ENCODE measurements at regions not wholly inside any gene's neighbourhood (a gene's known extent, or its start where the extent isn't known, plus 50 kb on each side); places are given as distances from the start of the nearest gene placed in this dataset.

DNA sequence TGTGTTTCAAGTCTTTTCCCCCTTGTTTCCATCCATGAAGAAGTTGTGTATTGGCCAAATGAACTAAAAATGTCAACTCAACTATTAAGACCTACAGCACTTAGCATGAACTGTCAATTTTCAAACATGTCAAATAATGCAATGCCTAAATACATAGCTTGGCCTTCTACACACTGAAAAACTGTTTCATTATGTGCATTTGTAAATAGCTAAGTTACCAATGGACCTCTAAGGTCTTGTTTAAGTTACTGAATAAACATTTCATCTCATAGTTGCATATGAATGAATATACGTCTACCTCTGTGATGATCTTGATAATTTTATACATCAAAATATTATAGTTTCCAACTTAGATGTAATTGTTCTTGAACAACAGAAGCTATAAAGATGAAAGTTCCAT lies 744.5 kb downstream of the EFNB2 start:
- DNase-seq (ENCODE audit: low read depth in 3 of 3): no peak

GRCh38 chr13:105788530-105788929 lies 746.9 kb downstream of the EFNB2 start:
- DNase-seq (ENCODE audit: low read depth in 3 of 3): no peak

DNA sequence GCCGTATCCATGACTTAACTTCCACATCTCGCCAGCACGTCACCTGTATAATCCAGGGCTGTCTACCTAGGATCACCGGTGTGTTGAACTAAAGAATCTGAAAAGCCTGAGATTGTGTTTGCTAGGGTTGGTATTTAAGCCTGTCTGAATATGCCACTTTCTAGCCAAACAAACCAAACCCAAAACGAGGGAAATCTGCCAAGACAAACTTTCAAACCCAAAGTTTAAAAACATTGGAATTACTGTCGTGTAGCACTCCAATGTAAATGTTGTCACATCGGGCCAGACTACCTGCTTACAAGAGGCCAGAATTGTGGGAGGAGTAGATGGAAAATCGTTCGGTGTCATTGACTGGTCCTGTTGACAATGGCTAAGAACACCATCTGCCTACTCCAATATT lies 747.8 kb downstream of the EFNB2 start:
- DNase-seq (ENCODE audit: low read depth in 3 of 3): no peak

DNA sequence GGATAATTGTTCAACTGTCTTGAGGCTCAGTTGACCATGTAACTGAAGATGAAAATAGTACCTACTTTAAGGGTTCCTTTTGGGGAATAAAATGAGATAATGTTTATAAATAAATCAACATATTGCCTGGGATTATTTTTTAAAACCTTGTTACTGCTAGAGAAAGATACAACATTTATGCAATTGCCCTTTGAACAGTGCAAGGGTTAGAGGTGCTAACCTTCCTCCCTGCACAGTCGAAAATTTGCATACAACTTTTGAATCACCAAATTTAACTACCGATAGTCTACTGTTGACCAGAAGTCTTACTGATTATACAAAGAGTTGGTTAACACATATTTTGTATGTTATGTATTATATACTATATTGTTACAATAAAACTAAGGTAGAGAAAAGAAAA lies 750.0 kb downstream of the EFNB2 start:
- DNase-seq (ENCODE audit: low read depth in 3 of 3): no peak

DNA sequence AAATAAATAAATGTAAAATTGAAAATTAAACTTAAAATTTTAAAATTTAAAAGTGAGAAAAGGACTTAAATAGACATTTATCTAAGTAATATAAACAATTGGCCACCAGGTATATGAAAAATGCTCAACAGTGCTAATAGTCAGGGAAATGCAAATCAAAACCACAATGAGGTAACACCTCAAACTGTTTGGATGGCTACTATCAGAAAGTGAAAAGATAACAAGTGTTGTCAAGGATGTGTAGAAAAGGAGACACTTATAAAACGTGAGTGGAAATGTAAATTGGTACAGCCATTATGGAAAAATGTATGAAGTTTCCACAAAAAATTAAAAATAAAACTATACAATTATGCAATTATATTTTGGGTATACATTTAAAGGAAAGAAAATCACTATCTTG lies 752.2 kb downstream of the EFNB2 start:
- DNase-seq (ENCODE audit: low read depth in 3 of 3): no peak

GRCh38 chr13:105778196-105778595 lies 757.3 kb downstream of the EFNB2 start:
- no peak for DNase-seq (ENCODE audit: low read depth in 3 of 3)

- no peak for DNase-seq (ENCODE audit: low read depth in 3 of 3)
These were observed 760.6 kb downstream of the EFNB2 start for GRCh38 chr13:105774739-105775460.

DNA sequence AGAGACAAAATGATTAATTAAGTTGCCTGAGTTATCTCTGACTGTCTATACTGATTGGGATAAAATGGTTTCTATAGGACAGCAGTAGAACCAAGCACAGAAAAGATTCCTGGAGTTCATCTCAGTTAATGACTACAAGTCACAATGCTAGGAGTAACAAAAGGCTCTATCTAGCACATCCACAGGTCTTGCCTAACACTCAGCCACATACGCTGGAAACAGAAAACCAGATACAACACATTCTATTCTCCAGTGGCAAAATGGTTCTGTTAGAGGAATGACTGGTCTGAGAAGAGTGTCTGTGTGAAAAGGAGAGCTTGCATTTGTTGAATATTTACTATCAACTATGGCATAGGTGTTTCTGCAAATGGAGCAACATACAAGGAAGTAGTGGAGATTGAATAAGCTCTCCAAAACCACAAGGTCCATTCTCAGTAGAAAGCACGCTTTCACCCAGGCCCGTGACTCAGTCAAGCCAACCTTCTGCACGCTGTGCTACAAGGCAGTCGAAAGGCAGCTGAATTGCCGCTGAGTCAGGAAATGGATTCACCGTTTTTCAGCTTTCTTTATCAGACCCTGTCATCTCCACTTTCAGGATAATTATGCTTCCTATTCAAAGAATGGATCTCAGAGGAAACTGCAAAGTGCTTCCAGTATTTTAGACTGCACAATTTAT lies 761.5 kb downstream of the EFNB2 start:
- DNase-seq (ENCODE audit: low read depth in 3 of 3): peak in 1 of 3 donors; percentile 1

GRCh38 chr13:105773241-105773640 lies 762.2 kb downstream of the EFNB2 start:
- no peak for DNase-seq (ENCODE audit: low read depth in 3 of 3)

DNA sequence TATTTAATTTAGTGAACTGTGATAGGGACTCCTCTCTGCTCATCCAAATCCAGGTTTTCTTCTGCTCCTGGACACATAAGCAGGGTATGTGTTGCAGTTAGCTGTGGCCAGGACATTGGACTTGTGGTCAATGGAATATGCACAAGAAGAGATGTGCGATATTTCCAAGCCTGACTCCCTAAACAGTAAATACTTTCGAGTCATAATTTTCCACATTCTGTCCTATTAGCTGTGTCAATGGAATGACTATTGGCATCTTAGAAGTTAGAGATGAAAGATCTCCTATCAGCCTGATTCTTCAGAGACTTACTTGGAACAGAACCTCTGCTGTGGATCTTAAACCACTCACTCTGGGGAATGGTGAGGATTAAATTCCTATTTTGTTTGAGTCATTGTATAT lies 771.0 kb downstream of the EFNB2 start:
- DNase-seq (ENCODE audit: low read depth in 3 of 3): no peak

DNA sequence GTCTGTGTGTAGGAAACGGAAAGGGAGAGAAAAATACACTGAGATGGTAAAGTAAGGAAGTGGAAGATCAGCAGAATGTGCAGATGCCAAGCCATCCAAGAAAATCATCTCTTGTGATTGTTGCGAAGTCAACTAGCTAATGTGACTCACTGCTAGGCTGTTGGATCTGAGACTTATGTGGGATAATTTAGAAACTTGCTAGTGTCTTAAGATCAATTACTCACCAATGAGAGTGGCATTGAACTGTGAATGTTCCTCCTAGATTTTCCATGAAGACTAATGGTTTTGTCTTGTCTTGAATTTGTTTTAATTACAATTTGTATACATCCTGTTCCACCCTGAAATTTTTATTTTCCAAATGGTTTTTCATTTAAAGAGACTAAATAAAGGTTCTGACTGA lies 771.6 kb downstream of the EFNB2 start:
- DNase-seq (ENCODE audit: low read depth in 3 of 3): no peak

DNA sequence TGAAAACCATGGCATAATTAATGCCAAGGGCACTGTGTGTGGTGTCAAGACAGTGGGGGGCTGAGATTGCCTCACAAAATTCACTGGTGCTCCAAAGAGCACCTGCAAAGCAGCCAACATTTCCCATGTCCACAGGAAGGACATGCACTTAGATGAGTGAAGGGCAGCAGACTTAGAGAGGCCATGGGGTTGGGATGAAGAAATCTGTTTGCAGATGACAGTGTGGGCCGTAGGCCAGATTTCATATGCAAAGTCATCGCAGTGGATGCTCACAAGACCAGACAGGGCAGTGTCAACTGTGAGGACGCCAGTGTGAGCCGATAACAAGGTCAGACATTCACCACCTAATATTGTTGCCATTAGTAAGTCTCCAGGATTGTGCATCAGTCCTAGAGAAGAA lies 773.4 kb downstream of the EFNB2 start:
- no peak for DNase-seq (ENCODE audit: low read depth in 3 of 3)

GRCh38 chr13:105758918-105759860 lies 776.3 kb downstream of the EFNB2 start:
- no peak for DNase-seq (ENCODE audit: low read depth in 3 of 3)

DNA sequence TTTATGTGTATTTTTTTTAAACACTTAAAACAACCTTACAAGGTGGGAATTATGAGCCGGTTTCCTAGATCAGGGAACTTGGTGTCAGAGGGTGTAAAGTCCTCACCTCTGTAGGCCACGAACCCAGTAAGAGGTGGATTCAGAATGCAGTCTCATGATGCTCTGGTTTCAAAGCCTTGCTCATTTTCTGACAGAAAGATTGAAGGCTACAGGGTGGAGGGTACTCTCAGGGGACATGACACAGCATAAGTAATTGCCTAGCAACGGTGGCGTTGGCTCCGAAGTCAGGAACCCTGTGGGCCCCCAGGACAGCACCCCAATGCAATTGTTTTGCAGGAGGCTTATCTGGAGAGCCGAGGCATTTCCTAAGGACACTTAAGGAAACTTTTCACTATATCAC lies 794.7 kb downstream of the EFNB2 start:
- DNase-seq (ENCODE audit: low read depth in 3 of 3): no peak

DNA sequence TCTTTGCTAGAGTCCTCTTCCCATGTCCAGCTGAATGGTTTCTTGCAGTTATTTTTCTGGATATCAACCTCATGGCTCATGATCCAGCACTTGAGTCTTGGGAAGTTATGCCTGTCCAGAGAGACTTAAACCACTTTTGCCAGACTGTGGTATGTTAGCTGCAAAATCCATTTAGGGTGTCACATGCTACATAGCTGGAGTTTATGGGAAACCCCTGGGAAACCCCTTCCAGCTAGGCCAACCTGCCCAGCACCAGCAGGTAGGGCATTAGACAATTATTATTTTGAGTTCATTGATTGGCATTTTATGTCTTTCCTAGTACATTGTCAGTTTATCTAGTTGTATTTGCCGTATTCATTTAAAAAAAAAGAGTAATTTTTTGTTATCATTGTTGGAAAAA lies 797.8 kb downstream of the EFNB2 start:
- DNase-seq (ENCODE audit: low read depth in 3 of 3): no peak

GRCh38 chr13:105735281-105735680 lies 800.2 kb downstream of the EFNB2 start:
- DNase-seq (ENCODE audit: low read depth in 3 of 3): no peak

DNA sequence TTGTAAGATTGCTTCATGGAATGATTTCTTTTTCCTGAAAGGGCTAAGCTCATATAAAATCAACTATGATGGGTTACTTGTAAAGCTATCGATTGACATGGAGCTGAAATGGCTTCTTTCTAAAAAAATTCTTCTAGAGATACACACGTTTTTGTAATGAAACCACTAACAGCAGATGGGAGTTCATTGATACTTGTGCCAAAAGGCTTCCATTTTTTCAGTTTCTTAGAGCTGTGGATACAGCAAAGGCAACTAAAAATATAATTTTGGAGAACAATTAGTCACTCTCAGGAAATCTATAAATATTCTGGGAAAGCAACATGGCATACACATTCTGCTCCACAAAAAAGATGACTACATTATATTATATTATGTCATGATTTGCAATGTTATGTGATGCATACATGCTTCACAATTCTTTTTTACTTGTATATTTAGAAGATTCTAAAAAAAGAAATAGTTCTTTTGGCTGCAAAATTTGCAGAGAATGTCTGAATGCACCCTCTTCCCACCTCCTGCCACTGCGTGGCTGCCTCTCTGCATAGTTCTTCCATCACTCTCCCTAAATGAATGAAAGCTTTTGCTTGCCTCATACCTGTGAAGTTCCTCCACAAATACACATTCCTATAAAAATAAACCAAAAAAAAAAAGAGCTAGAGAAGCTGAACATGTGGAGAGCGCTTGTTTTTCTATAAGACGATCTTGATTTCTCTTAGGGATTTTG lies 802.5 kb downstream of the EFNB2 start:
- no peak for DNase-seq (ENCODE audit: low read depth in 3 of 3)

- no peak for DNase-seq (ENCODE audit: low read depth in 3 of 3)
These were observed 809.6 kb downstream of the EFNB2 start for GRCh38 chr13:105725887-105726286.

- DNase-seq (ENCODE audit: low read depth in 3 of 3): no peak
These were observed 814.4 kb downstream of the EFNB2 start for GRCh38 chr13:105721016-105721415.

- DNase-seq (ENCODE audit: low read depth in 3 of 3): no peak
These were observed 815.6 kb downstream of the EFNB2 start for GRCh38 chr13:105719859-105720258.

- no peak for DNase-seq (ENCODE audit: low read depth in 3 of 3)
These were observed 826.3 kb downstream of the EFNB2 start for GRCh38 chr13:105709181-105709580.

DNA sequence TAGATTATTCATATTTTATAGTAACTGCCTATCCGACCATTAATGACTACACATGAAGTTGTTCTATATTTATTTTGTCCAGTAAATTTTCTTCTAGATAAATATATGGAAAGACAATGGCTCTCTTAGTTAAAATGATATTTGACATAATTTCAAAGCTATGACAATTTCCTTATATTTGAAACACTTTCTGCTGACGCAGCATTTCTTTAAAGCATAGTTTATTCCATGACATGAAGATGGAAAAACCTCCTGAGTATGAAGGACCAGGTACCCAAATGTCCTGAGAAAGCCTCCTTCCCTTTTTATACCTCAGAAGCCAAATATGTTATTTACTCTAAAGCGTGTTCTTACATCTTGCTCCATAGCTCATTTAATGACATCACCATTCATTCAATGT lies 831.6 kb downstream of the EFNB2 start:
- DNase-seq (ENCODE audit: low read depth in 3 of 3): no peak

Measured in stimulated activated CD4-positive, alpha-beta T cell treated with anti-CD3 and anti-CD28 coated beads, TNF-alpha, amount 100 ng/mL, for 48 hours (primary cell).